HG02970 (cell line): ENCODE measurements at regions not wholly inside any gene's neighbourhood (a gene's known extent, or its start where the extent isn't known, plus 50 kb on each side); places are given as distances from the start of the nearest gene placed in this dataset.

Experiments used
- ATAC-seq: cut with Tn5 transposase; IDR thresholded peaks from one replicate; pipeline ENCODE4 v1.9.1; 2021; ENCODE audit warnings: mild to moderate bottlenecking, moderate library complexity, moderate number of reproducible peaks; ENCODE audit not compliant: unreplicated experiment, low FRiP score

DNA sequence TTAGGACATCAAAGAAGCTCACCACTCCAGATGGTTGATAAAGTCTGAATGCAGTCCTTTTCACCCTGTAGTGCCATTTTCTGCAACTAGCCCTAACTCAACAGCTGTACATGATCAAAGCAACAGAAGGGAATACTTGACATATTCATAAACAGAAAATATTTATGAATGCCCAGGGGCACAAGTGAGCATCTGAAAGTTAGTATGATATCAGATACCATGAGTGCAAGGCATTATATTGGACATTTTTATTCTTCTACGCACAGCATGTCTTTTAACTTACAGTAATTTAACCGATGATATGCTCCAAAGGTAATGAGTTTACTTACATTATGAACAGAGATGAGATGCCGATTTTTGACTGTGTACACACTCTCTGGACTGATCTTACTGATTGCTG is 142.0 kb downstream of the MCHR2 start:
- ATAC-seq = no peak

DNA sequence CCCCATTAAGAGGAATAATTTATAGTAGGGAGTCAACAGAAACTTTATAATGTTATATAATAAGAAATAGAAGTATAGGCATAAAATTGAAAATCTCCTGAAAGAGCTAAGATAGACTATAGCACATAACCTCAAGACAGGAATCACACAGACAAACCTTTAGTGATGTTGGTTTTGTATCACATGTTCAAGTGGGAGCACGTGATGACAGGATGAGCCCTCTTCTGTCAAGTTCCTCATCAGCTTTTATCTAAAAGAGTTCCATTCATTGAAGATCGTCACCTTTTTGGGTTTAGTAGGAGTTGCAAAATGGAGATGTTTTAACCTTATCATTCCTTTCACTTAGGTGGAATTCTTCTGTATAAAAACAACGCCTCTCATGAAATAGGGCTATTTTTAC is 127.0 kb downstream of the MCHR2 start:
- no peak for ATAC-seq

DNA sequence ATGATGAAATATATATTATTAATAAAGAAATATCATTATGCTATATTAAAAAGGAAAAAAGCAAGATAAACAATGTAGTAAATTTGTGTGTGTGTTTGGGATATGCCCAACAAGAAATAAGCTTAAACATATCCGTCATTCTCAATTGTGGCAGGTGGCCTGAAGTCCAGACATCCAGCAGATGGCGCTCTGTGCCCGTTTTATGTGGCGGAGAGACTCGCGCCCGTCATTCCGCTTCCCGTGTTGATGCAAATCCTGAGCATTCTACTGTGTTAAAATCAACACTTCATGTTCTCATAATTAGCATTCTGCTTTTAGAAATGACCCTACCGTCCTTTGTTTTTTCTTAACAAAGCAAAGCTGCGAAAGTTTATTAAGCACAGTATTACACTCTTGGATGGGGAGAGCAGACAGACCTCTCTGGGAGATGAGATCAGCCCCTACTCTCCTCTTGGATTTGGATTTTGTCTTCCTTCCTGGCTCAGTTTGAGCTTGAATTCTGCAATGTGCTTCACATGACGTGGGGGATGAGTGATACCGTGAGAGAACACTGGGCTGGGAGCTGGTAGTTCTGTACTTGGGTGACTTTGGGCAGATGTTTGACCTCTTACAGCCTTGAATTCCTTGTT is 125.8 kb downstream of the MCHR2 start:
- ATAC-seq = peak; percentile 77
